Progenitor cell of endocrine pancreas (in vitro differentiated cells): ENCODE measurements at regions not wholly inside any gene's neighbourhood (a gene's known extent, or its start where the extent isn't known, plus 50 kb on each side); places are given as distances from the start of the nearest gene placed in this dataset.

Source experiments
- DNase-seq: peaks from one replicate; pipeline ENCODE4 v3.0.0; 2021; ENCODE audit warnings: low spot score; ENCODE audit not compliant: unreplicated experiment
- H3K27ac Mint-ChIP-seq: 2 replicates; pipeline ENCODE4 v1.8.0; 2021; ENCODE audit warnings: mild to moderate bottlenecking, moderate library complexity, mixed read lengths
- H3K27me3 Mint-ChIP-seq: 2 replicates; pipeline ENCODE4 v1.8.0; 2021; ENCODE audit warnings: mixed read lengths
- H3K36me3 Mint-ChIP-seq: 2 replicates; pipeline ENCODE4 v1.8.0; 2022; ENCODE audit warnings: mixed read lengths; ENCODE audit not compliant: insufficient read depth
- H3K4me1 Mint-ChIP-seq: 2 replicates; pipeline ENCODE4 v1.8.0; 2021; ENCODE audit warnings: low read depth, mixed read lengths
- H3K4me3 Mint-ChIP-seq: 2 replicates; pipeline ENCODE4 v1.8.0; 2021; ENCODE audit warnings: low read depth, mild to moderate bottlenecking, moderate library complexity, mixed read lengths
- H3K9me3 Mint-ChIP-seq: 2 replicates; pipeline ENCODE4 v1.8.0; 2021; ENCODE audit warnings: low read depth, mixed read lengths
- TF ChIP-seq, protein P1 (sequence below): fragments of 200-600 bp; sonication (generic); IDR thresholded peaks from one replicate; pipeline ENCODE4 v1.5.0; 2021; ENCODE audit warnings: antibody characterized with exemption, mild to moderate bottlenecking; ENCODE audit not compliant: unreplicated experiment

DNA sequence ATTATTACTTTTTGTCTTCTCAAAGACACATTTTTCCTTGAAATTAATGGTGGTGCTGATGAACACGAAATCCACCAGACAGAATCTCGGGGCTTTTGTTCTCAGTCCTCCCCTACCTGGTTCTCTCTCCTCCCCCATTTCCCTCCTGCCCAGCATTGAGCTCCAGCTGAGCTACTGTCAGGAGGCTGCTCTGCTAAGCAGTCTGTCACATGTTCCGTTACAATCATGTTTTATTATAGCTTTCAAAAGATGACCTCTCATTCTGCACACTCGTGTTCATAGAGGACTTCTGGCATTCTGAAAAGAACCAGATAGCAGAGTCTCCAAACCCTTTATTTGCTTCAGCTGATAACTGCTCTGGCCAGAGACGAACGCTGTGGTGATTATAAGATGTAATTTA lies 732.5 kb upstream of the RBFOX1 start:
- H3K27ac Mint-ChIP-seq = no peak overlapping the region
- no peak for DNase-seq
- peaks cover 27% of the 10 kb centered on the region for H3K27me3 Mint-ChIP-seq
- H3K4me3 Mint-ChIP-seq = no peak overlapping the region
- no peaks in the 10 kb centered on the region for H3K36me3 Mint-ChIP-seq
- no peaks in the 10 kb centered on the region for H3K9me3 Mint-ChIP-seq
- TF ChIP-seq, protein P1, sequence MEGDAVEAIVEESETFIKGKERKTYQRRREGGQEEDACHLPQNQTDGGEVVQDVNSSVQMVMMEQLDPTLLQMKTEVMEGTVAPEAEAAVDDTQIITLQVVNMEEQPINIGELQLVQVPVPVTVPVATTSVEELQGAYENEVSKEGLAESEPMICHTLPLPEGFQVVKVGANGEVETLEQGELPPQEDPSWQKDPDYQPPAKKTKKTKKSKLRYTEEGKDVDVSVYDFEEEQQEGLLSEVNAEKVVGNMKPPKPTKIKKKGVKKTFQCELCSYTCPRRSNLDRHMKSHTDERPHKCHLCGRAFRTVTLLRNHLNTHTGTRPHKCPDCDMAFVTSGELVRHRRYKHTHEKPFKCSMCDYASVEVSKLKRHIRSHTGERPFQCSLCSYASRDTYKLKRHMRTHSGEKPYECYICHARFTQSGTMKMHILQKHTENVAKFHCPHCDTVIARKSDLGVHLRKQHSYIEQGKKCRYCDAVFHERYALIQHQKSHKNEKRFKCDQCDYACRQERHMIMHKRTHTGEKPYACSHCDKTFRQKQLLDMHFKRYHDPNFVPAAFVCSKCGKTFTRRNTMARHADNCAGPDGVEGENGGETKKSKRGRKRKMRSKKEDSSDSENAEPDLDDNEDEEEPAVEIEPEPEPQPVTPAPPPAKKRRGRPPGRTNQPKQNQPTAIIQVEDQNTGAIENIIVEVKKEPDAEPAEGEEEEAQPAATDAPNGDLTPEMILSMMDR = no peak
- peaks cover 1% of the 10 kb centered on the region for H3K4me1 Mint-ChIP-seq

DNA sequence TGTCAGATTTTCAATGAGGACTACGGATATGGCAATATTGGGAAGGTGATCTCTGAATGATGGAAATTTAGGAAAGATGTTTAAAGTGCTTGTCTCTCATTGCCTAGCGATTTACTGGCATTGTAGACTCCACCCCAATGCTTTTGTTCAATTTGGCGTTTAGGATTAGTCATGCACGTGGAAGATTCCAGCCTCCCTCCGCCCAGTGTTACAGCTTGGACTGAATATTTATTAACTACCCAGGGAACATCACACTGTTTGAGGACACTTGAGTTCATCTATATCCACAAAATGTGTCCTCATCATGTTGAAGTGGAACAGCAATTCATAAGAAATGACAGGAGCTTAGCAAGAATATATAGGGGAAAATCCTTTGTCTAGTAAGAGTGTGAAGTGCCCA lies 738.8 kb upstream of the RBFOX1 start:
- TF ChIP-seq, protein P1 = no peak
- H3K36me3 Mint-ChIP-seq = no peaks in the 10 kb centered on the region
- H3K9me3 Mint-ChIP-seq = no peaks in the 10 kb centered on the region
- no peak overlapping the region for H3K4me3 Mint-ChIP-seq
- DNase-seq = no peak
- no peak overlapping the region for H3K27ac Mint-ChIP-seq
- H3K4me1 Mint-ChIP-seq = no peaks in the 10 kb centered on the region
- peaks cover 12% of the 10 kb centered on the region for H3K27me3 Mint-ChIP-seq

DNA sequence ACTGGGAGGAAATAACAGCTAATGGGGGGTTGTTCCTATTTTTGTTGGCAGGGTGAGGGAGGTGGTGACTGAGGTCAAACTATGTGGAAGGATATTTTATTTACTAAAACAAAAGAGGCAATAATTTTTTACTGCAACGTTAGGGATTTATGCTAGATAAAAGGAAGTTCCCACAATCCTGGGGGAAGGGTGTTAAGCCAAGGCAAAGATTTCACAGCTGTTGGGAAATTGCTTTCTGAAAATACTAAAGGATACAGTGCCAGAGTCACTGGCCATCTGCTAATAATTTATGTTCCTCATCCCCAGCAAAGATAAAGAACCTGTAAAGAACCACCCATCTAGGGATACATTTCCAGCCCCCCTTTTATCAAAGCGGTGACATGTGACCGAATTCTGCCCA lies 756.0 kb upstream of the RBFOX1 start:
- Mint-ChIP-seq H3K4me3 (no peak overlapping the region), H3K4me1 (no peaks in the 10 kb centered on the region), H3K9me3 (no peaks in the 10 kb centered on the region), H3K27me3 (peaks cover 28% of the 10 kb centered on the region), H3K27ac (no peak overlapping the region), H3K36me3 (no peaks in the 10 kb centered on the region)
- TF ChIP-seq, protein P1 = no peak
- no peak for DNase-seq

- no peak overlapping the region for H3K4me3 Mint-ChIP-seq
- DNase-seq = no peak
- H3K27ac Mint-ChIP-seq = no peak overlapping the region
- H3K27me3 Mint-ChIP-seq = peaks cover 28% of the 10 kb centered on the region
- TF ChIP-seq, protein P1 = no peak
- H3K36me3 Mint-ChIP-seq = no peaks in the 10 kb centered on the region
- no peaks in the 10 kb centered on the region for H3K9me3 Mint-ChIP-seq
- no peaks in the 10 kb centered on the region for H3K4me1 Mint-ChIP-seq
Measured at GRCh38 chr16:6576113-6576512, 756.5 kb upstream of the RBFOX1 start.

DNA sequence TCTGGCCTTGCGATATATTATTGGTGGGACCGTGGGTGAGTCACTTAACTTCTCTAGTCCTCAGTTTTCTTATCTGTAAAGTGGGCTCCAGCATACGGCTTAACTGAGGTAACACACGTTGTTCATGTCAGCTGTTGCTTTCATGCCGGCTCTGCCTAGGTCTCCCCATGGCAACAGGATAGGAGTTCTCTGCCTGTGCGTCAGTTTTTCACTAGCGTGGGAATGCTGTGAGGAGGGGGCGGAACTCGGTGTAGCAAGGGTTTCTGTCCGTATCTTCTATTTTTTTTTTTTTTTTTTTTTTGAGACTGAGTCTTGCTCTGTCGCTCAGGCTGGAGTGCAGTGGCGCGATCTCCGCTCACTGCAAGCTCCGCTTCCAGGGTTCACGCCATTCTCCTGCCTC lies 758.5 kb upstream of the RBFOX1 start:
- Mint-ChIP-seq H3K27ac (no peak overlapping the region), H3K9me3 (no peaks in the 10 kb centered on the region), H3K27me3 (peaks cover 26% of the 10 kb centered on the region), H3K4me1 (no peaks in the 10 kb centered on the region), H3K4me3 (no peak overlapping the region), H3K36me3 (no peaks in the 10 kb centered on the region)
- no peak for DNase-seq
- TF ChIP-seq, protein P1 = no peak

DNA sequence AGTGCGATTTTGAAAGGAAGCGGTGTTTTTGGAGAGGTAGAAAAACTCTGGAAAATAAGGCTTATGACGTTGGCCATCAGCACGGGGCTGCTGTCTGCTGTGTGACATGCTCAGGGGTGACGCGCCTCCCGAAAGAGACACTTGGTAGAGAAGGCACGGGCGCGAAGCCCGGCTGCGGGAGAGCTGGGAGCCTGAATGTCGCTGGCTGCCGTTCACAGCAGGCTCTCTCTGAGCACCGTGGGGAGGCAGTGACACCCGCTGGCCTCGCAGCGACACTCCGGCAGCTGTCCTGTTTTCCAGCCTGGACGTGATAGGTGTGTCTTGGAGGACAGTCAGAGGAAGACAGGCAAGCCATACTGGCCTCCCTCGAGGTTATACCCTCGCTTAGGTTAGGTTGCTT lies 759.1 kb upstream of the RBFOX1 start:
- no peaks in the 10 kb centered on the region for H3K9me3 Mint-ChIP-seq
- no peaks in the 10 kb centered on the region for H3K36me3 Mint-ChIP-seq
- peak; percentile 30 for DNase-seq

More for the DNA sequence above, 759.1 kb upstream of the RBFOX1 start:
- Mint-ChIP-seq H3K4me3 (no peak overlapping the region), H3K4me1 (no peaks in the 10 kb centered on the region), H3K27ac (no peak overlapping the region), H3K27me3 (peaks cover 26% of the 10 kb centered on the region)
- TF ChIP-seq, protein P1 = peak; percentile 65
